ENCODE measurements at regions not wholly inside any gene's neighbourhood (a gene's known extent, or its start where the extent isn't known, plus 50 kb on each side); places are given as distances from the start of the nearest gene placed in this dataset.

GRCh38 chr3:109819734-109820133 lies 482.4 kb upstream of the DPPA4 start:
- no peak for TF ChIP-seq CTCF (conservative IDR thresholded peaks at IDR 0.05; ENCODE audit: low read depth, low read length)
- no peak for DNase-seq (ENCODE audit: low read depth)
- H3K4me3 ChIP-seq (ENCODE audit: low read depth, low read length): no peak overlapping the region

- TF ChIP-seq CTCF (conservative IDR thresholded peaks at IDR 0.05; ENCODE audit: low read depth, low read length): no peak
- no peak overlapping the region for H3K4me3 ChIP-seq (ENCODE audit: low read depth, low read length)
- DNase-seq (ENCODE audit: low read depth): no peak
These were observed 488.8 kb upstream of the DPPA4 start for GRCh38 chr3:109825971-109826810.

GRCh38 chr3:109831403-109831802 lies 494.1 kb upstream of the DPPA4 start:
- DNase-seq (ENCODE audit: low read depth): no peak
- TF ChIP-seq CTCF (conservative IDR thresholded peaks at IDR 0.05; ENCODE audit: low read depth, low read length): no peak
- no peak overlapping the region for H3K4me3 ChIP-seq (ENCODE audit: low read depth, low read length)

GRCh38 chr3:109835958-109836357 lies 498.6 kb upstream of the DPPA4 start:
- no peak for TF ChIP-seq CTCF (conservative IDR thresholded peaks at IDR 0.05; ENCODE audit: low read depth, low read length)
- DNase-seq (ENCODE audit: low read depth): no peak

DNA sequence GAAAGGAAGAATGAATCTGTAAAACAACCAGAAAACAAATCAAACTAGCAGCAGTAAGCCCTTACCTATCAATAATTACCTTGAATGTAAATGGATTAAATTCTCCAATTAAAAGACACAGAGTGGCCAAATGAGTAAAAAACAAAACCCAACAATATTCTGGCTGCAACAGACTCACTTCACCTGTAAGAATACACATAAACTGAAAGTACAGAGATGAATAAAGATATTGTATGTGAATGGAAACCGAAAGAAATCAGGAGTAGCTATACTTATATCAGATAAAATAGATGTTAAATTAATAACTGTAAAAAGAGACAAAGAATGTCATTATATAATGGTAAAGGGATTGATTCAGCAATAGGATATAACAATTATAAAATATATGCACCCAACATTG lies 514.5 kb upstream of the DPPA4 start:
- no peak overlapping the region for H3K4me3 ChIP-seq (ENCODE audit: low read depth, low read length)
- DNase-seq (ENCODE audit: low read depth): no peak
- no peak for TF ChIP-seq CTCF (conservative IDR thresholded peaks at IDR 0.05; ENCODE audit: low read depth, low read length)

More at GRCh38 chr3:109835958-109836357, 498.6 kb upstream of the DPPA4 start:
- H3K4me3 ChIP-seq (ENCODE audit: low read depth, low read length): no peak overlapping the region

DNA sequence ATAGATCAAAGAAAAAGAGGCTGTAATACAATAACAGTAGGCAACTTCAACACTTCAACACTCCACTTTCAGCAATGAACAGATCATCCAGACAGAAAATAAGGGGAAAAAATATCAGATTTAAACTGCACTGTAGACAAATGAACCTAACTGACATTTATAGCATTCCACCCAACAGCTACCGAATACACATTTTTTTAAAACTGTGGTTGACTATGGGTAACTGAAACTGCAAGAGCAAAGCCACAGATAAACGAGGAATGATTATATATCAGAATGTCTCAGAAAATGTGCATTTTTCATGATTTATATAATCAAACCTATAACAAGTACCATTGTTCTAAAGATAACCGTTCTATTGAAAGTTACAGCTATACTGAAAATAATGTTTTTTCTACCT lies 514.9 kb upstream of the DPPA4 start:
- no peak overlapping the region for H3K4me3 ChIP-seq (ENCODE audit: low read depth, low read length)
- DNase-seq (ENCODE audit: low read depth): no peak
- TF ChIP-seq CTCF (conservative IDR thresholded peaks at IDR 0.05; ENCODE audit: low read depth, low read length): no peak

Data from epithelial cell of proximal tubule (primary cell).